Left kidney (tissue), 1 donor: ENCODE measurements at regions not wholly inside any gene's neighbourhood (a gene's known extent, or its start where the extent isn't known, plus 50 kb on each side); places are given as distances from the start of the nearest gene placed in this dataset.
"Not testable (repeated sequence)": the region's sequence is repeated elsewhere in the genome, so short reads cannot be mapped to it uniquely, and the experiment has no call there.

Source experiments
- DNase-seq: peaks from one replicate; pipeline ENCODE4 v3.0.0-alpha.2; 2013

DNA sequence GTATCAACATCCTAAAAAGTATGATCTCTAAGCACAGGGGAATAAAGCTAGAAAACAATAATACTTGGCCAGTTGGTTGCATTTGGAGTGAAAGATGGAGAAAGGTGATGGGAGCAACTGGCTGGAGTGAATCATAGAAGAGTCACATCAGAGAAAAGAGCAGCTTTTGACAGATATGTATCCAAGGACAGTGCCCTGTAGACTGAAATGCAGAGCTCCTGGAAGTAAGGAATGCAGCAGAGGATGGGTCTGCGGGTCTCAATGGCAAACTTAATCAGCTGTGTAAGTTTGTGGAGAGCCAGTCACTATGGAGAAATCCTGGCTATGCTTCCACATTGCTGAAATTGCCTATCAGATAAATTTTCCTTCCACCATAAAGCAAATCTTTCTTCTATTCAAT, 218.1 kb upstream of the PRNP start:
- no peak for DNase-seq

DNA sequence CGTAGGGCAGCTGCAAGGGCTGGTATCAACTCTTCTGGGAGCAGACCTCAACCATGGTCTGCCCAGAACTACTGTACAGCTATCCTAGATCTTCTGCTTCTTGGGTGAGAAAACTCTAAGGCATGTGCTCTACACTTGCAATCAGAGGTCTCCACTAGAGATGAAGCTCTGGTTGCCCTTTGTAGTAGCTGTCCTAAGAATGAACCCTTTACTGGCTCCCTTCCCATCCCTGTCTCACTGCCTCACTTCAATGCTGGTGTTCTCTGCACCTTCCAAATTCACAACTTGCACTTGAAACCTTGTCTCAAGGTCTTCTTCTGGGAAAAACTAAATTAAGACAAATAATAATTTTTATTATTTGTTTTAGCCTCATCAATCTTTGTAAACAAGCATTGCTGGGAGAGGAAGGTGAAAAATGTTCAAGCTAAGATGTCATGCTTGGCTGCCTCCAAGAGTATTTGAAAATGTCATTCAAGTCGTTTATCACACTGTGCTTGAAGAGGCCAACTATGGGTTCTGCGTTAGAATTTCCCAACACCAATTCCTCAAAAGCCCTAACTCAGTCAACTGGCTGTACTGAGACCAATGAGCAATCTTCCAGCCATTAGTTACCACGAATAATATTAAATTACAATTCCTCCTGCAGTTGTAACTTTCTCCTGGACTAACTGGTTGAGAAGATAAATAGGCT, 216.9 kb upstream of the ADRA1D start:
- no peak for DNase-seq

- no peak for DNase-seq
Observed at GRCh38 chr20:4465212-4465611, 216.1 kb upstream of the ADRA1D start.

GRCh38 chr20:4462801-4463200, 213.7 kb upstream of the ADRA1D start:
- DNase-seq, result not testable (repeated sequence)

- no peak for DNase-seq
Observed at GRCh38 chr20:4459081-4459480, 210.0 kb upstream of the ADRA1D start.

GRCh38 chr20:4457566-4458543, 208.8 kb upstream of the ADRA1D start:
- DNase-seq, result no peak

DNA sequence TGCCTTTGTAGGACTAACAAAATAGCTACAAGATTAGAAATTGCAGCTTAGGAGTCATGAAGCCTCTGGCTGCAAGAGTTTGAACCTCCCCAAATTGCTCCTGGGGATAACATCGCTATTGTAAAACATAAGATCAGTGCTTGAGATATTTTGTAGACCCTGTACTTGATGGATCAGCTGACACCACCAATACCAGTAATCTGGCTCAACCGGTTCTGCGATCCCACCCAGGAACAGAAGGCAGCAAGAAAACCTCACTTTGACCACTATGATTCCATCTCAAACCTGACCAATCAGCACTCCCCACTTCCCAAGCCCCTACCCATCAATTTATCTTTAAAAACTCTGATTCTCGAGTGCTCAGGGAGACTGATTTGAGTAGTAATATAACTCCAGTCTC, 206.9 kb upstream of the ADRA1D start:
- no peak for DNase-seq

DNA sequence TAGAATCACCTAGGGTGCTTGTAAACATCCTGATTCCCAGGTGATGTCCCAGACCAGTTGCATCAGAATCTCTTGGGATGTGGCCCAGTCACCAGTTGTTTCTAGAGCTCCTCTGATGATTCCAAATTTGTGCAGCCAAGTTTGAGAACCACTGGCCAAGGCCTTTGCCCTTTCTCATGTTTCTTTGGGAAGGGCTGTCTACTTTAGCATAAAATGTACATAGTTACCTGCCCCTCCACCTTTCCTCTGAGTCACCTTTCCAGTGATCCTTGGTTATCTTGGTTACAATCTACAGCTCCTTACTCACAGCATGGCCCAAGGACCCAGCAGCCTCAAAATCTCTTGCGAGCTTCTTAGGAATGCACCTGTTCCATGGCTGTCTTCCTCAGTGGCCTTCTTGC, 206.2 kb upstream of the ADRA1D start:
- no peak for DNase-seq

GRCh38 chr20:4454111-4454510, 205.0 kb upstream of the ADRA1D start:
- no peak for DNase-seq

GRCh38 chr20:4453359-4453758, 204.3 kb upstream of the ADRA1D start:
- no peak for DNase-seq

DNA sequence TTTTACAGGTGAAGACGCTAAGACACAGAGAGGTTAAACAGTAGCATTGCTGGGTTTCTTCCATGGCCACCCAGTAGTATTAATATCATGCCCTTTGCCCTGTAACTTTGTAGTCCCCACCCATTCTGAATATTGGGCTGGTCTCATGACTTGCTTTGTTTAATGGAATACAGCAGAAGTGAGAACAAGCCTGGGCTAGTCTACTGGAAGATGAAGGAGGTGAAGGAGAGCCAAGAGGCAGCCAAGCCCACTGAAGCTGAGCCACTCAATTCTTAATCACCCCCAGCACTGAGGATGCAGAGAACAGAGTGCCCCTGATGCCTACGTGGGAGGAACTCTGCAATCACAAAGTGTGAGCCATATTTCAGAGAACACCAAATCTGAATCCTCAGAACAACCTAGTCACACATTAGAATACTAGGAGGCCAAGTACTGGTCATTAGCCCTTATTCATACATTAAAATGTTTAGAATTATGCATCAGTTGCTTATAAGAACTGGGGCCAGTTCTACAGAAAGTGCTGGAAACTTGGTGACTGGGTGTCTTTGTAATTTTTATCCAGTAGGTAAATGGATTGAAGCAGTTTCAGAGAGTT, 202.5 kb upstream of the ADRA1D start:
- DNase-seq, result no peak

DNA sequence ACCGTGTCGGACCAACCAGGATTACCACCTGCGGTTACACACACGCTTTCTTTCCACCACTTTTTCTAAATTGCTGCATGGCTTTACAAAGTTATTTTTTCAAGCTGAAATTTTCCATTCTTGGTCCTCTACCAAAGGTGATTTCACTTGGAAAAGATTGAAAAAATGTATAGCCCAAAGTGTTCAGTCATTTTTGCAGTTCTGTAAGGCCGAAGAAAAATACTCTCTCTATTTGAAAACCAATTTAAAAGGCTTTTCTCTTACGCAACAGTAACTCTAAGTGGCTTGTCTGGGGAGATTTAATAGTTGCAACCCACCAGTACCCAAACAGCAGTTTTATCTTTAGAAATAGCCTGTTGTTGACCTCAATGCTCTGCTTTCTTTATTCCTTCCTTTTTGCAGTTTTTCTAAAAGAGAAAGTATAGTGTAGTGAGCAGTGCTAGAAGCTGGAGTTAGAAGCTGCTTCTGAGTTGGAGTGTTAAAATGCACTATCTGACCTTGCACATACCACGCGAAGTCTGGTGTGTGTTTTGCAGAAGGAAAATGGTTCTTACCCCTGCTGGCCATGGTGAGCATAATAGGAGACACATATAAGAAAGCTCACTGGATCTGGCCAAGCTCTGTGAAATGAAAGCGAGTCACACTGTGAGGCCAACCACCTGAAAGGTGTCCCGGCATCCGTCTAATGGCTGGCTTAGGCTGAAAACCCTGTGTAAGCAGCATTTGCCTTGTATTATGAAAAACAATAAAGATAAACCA, 201.0 kb upstream of the ADRA1D start:
- no peak for DNase-seq

- no peak for DNase-seq
Observed at GRCh38 chr20:4445784-4446183, 196.7 kb upstream of the ADRA1D start.

DNA sequence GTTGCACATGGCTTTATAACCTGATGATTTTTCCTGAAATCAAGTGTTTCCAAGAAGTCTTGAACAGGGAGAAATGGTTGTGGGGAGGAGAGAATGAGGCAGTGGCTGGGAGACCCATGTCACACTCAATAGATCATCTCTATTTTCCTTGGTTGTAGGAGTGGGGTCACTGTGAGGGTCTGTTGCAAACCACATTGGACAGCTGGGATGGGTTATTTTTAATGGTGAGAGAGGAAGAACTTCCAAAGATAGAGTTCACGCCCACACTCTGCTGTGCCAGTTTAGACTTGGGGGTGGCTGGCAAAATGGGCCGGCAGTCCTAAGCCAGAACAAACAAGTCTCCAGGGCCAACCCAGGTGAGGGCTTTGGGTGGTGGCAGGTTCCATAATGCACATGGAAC, 196.2 kb upstream of the ADRA1D start:
- no peak for DNase-seq

DNA sequence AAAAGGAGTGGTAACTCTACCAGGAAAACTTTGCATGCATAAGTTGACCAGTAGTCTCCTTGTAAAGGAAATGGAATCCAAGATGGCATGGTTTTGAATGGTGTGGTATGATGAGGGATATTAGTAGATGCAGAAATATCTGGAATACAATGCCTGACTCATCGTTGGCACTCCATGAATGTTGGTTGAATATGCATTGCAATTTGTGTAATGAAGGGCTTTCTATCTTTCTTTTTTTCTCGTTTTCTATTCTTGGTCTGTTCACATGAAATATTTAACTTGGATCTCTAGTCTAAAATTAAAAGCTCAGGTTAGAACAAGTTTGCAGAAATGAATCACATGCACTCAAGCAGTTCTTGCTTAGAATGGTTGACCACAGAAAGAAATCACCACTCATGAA, 195.3 kb upstream of the ADRA1D start:
- no peak for DNase-seq

- no peak for DNase-seq
Observed at GRCh38 chr20:4443016-4443415, 193.9 kb upstream of the ADRA1D start.

GRCh38 chr20:4441871-4442270, 192.8 kb upstream of the ADRA1D start:
- DNase-seq, result no peak

GRCh38 chr20:4441191-4441590, 192.1 kb upstream of the ADRA1D start:
- DNase-seq, result no peak

DNA sequence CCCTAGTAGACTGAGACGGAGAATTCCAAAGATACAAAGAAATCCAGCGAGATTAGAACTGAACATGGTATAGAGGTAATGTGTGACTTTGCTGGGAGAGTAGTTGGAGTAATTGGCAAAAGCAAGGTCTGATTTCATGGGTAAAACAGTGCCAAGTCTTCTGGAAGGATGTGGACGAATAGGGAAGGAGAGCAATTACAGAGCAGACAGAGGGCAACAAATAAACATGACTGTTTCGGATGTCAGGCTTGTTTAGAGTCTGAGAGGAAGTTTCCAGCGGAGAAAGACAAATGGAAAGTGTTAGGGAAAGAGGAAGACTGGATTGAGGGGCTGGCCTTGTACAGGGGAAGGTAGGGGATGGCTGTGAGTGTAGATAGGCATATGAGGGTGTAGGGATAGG, 190.4 kb upstream of the ADRA1D start:
- no peak for DNase-seq

GRCh38 chr20:4437131-4437530, 188.0 kb upstream of the ADRA1D start:
- no peak for DNase-seq

GRCh38 chr20:4435671-4436455, 186.8 kb upstream of the ADRA1D start:
- DNase-seq, result no peak

DNA sequence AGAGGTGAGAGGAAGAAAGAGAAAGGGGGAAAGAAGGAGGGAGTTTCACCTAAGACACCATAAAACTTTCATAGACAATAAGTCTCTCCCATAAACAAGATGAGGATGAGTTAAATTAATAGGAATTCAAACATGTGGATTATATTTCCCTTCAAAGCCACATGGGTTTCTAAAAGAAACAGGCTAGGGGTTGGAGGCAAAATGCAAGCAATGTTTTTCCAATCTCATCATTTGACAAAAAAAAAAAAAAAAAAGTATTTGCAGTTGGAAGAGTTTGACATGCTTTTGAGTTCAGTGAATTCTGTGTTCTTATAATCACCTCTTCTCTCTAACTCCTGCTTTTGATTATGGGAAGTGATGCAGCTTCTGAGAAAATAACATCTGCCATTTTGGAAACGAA, 186.1 kb upstream of the ADRA1D start:
- no peak for DNase-seq
